ENCODE measurements at regions not wholly inside any gene's neighbourhood (a gene's known extent, or its start where the extent isn't known, plus 50 kb on each side); places are given as distances from the start of the nearest gene placed in this dataset.
A peak's percentile ranks its signal among the peaks of the same experiment; 100 is the strongest.

GRCh38 chr15:79659691-79660090 is 227.6 kb downstream of the MINAR1 start:
- DNase-seq (ENCODE audit: low read depth), result no peak

GRCh38 chr15:79661411-79661810 is 229.3 kb downstream of the MINAR1 start:
- DNase-seq (ENCODE audit: low read depth), result no peak

GRCh38 chr15:79673416-79674123 is 223.2 kb downstream of the MTHFS start:
- DNase-seq (ENCODE audit: low read depth), result peak; percentile 91

GRCh38 chr15:79674124-79674465 is 222.7 kb downstream of the MTHFS start:
- no peak for DNase-seq (ENCODE audit: low read depth)

GRCh38 chr15:79675982-79676381 is 220.8 kb downstream of the MTHFS start:
- no peak for DNase-seq (ENCODE audit: low read depth)

GRCh38 chr15:79676621-79677020 is 220.2 kb downstream of the MTHFS start:
- no peak for DNase-seq (ENCODE audit: low read depth)

- no peak for DNase-seq (ENCODE audit: low read depth)
These were observed 219.6 kb downstream of the MTHFS start for GRCh38 chr15:79677241-79677640.

- no peak for DNase-seq (ENCODE audit: low read depth)
These were observed 218.6 kb downstream of the MTHFS start for GRCh38 chr15:79678032-79678701.

GRCh38 chr15:79680720-79681119 is 216.1 kb downstream of the MTHFS start:
- DNase-seq (ENCODE audit: low read depth), result peak; percentile 89

GRCh38 chr15:79682285-79682684 is 214.5 kb downstream of the MTHFS start:
- DNase-seq (ENCODE audit: low read depth), result peak; percentile 91

- peak; percentile 77 for DNase-seq (ENCODE audit: low read depth)
These were observed 213.9 kb downstream of the MTHFS start for GRCh38 chr15:79682851-79683288.

- DNase-seq (ENCODE audit: low read depth), result no peak
These were observed 207.8 kb downstream of the MTHFS start for GRCh38 chr15:79689030-79689429.

- no peak for DNase-seq (ENCODE audit: low read depth)
These were observed 195.8 kb downstream of the MTHFS start for GRCh38 chr15:79700951-79701480.

- peak; percentile 66 for DNase-seq (ENCODE audit: low read depth)
These were observed 194.2 kb downstream of the MTHFS start for GRCh38 chr15:79702621-79703020.

- DNase-seq (ENCODE audit: low read depth), result peak; percentile 35
These were observed 175.6 kb downstream of the MTHFS start for GRCh38 chr15:79721256-79721655.

- peak; percentile 69 for DNase-seq (ENCODE audit: low read depth)
These were observed 172.5 kb downstream of the MTHFS start for GRCh38 chr15:79724312-79724711.

- DNase-seq (ENCODE audit: low read depth), result no peak
These were observed 172.0 kb downstream of the MTHFS start for GRCh38 chr15:79724804-79725203.

- no peak for DNase-seq (ENCODE audit: low read depth)
These were observed 167.9 kb downstream of the MTHFS start for GRCh38 chr15:79728867-79729266.

GRCh38 chr15:79736435-79737000 is 160.3 kb downstream of the MTHFS start:
- no peak for DNase-seq (ENCODE audit: low read depth)

- DNase-seq (ENCODE audit: low read depth), result no peak
These were observed 158.7 kb downstream of the MTHFS start for GRCh38 chr15:79738143-79738542.

- no peak for DNase-seq (ENCODE audit: low read depth)
These were observed 156.3 kb downstream of the MTHFS start for GRCh38 chr15:79740561-79740960.

GRCh38 chr15:79743032-79743431 is 153.8 kb downstream of the MTHFS start:
- DNase-seq (ENCODE audit: low read depth), result peak; percentile 20

- peak; percentile 42 for DNase-seq (ENCODE audit: low read depth)
These were observed 152.3 kb downstream of the MTHFS start for GRCh38 chr15:79744485-79744884.
